NCI-H510A (cell line): ENCODE measurements at regions not wholly inside any gene's neighbourhood (a gene's known extent, or its start where the extent isn't known, plus 50 kb on each side); places are given as distances from the start of the nearest gene placed in this dataset.
A peak's percentile ranks its signal among the peaks of the same experiment; 100 is the strongest.
"Not testable (repeated sequence)": the region's sequence is repeated elsewhere in the genome, so short reads cannot be mapped to it uniquely, and the experiment has no call there.

Experiments
- DNase-seq: peaks from one replicate; lab custom pipeline; 2025; lab: John Stamatoyannopoulos, UW

DNA sequence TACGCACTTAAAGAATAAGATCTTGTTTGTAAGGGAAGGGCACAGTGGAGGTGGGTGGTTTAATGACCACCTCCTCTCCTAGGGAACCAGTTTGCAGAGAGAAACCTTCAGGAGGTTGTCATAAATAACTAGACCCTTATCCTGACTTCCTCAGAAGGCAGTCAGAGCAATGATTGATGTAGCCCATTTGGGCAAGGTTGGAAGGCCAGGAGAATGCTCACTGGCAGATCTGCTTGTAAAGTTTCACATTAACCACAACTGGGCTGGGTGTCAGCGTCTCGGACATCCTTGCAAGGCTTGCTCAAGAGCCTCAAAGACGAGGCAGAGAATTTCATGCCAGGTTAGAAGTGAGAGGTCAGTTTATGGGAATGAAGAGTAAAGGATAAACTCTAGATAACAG lies 87.6 kb upstream of the TRABD2B start:
- DNase-seq = no peak

DNA sequence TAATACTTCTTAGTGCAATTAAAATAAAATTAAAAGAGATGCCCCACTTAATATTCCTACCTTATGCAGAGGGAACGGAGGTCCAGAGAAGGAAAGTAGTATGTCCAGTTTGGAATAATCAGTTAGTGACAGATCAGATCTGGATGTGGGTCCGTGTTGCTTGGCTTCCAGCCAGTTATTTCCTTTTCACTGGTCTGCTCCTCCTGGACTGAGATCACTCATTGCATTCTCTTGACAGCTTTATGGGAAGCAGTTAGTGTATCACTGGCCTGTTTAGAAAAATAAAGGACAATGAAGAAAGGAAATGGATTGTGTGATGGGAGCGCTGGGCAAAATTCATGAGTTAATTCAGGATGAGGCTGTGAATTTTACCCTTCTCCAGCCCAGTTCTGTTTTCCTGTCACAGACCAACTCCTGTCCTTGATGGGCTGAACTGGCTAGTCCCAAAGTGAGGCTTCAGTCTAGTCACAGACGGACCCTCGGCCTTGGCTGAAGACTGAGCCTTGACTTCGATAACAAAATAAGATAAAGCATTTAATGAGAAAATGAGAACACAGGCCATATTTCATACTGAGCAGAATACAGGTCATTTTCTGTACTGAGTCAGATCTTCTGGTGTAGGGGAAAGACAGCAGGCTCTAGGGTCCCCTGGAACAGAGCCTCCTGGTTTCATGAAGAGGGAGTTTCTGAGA lies 85.2 kb upstream of the TRABD2B start:
- DNase-seq = no peak

DNA sequence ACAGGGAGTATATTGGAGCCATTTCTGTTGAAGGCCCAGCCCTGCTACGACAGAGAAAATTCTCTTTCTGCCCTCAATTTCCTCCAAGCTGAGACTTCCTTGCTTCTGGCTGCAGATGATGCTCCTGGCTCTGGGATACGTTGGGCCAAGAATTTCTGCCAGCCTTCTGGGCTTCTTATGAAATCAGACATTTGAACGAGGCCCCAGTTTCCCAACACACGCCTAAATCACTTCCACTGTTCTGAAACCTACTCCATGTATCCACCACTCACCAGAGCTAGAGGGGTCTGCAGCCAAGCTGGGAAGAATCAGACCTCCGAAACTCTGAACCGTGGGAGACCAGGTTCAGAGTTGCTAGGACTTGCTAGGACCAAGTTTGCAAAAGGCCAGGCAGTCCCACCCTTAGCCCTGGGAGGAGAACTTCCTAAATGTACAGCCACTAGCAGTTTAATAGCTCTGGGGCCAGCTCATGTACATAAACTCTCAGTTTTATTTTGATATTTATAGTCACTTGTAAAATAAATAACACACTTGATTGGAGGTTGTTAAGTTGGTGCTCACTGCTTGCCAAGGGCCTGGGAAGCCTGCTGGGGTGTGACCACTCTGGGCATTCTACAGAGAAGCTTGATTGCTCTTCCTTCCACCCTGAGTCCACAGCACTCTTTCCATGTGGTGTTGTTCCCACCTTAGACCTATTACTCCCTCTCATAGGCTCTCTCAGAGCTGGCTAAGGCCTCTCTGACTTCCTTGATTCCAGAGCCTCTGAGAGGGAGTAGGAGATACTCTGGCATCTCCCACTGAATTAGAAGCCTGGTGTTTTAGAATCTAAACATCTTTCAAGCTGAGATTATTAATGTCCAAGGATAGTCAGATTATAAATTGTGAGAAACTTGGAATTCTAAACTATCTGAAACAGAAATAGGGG lies 83.4 kb upstream of the TRABD2B start:
- DNase-seq = no peak

DNA sequence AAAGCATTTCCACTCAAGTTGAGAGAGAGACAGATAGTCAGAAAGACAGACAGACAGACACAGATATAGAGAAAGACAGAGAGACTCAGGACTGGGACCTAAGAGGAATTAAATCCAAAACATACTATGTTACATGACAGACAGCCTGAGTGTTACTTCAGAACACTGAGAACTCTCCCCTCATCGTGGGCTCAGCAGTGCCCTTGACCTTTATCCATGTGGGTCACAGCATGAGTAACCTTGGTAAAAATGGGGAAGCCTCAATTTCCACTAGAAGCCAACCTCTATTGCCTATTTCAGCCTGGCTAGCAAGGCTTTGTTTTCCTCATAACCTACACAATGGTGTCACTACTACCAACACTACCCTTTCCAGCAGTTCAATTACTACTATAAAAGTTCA lies 81.9 kb upstream of the TRABD2B start:
- DNase-seq = no peak

DNA sequence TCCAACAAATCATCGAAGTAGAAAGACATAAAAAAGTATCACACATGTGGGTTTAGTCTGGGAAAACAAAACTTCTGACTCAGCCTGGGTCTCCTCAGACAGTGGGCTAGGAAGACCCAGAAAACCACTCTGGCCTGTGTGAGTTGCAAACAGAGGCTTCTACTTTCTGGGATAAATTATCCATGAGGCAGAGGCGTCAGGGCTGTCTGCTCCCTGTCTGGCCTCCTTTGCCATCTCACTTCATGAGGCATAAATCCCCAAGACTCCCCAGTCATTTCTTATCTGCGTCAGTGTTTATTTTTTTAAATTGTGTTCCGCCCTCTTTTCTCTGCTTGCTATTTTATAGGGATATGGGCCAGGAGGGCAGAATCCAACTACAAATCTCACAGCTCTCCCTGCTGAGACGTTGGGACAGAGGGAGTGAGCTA lies 80.6 kb upstream of the TRABD2B start:
- no peak for DNase-seq

DNA sequence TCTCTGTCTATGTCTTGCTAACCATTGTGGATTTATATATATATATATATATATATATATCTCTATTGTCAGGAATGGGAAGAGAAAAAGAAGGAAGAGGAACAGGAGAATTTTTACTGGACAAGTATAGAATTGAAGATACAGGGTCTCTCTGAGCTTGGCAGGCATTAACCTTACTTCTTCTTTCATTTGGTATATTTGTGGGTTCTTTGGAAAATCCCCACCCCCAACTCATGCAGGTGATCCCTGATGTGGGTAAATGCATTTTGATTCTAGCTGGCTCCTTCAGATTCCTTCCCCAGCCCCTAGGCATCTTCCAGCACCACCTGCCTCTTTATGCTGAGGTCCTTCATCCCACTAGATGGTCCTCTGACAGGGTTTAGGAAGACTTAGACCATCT lies 78.8 kb upstream of the TRABD2B start:
- no peak for DNase-seq

DNA sequence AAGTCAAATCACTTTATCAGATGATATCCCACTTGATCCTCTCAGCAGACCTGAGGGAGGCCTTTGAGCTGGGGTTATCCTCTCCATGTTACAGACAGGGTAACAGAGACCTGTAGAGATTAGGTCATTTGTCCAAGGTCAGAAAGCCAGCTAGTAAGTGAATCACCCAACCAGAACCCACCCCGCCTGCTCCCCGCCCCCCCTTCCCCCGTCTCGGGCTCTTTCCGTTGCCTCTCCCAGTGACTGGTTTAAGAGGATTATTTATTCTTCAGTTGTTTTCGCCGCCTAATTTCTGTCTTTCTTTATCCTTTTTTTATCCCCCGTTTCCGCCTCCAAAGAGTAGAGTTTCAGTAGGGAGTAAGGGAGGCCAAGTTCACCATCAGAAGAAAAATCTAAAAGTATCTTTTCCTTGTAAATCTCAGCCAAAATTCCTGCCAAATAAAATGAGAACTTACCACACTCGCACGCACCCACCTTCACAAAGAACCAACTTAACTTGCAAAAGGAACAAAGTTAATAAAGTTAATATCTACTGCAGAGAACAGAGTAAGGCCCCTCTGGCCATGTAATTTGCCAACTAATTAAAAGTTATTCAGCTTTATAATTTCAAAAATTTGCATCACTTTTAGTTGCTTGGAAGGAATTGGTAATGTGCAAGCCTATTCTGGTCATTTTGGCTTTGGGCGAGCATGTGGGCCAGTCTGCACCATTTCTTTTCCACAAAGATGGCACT lies 76.8 kb upstream of the TRABD2B start:
- no peak for DNase-seq

DNA sequence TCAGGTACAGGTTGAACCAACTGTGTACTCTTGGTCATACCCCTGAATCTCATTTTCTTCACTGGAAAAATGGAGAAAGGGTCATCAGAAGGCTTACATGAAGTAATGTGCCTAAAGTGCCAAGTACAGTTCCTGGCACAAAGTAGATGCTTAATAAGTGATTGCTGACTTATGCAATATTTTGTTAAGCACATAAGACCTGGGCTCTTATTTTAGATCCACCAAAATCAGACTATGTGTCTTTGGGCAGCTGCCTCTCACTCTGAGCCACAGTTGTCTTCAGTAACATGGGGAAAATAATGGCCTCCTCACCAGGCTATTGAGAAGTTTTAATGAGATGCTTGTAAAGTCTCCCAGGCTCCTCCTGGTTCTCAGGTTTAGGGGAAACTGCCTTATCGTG lies 74.3 kb upstream of the TRABD2B start:
- DNase-seq = no peak

DNA sequence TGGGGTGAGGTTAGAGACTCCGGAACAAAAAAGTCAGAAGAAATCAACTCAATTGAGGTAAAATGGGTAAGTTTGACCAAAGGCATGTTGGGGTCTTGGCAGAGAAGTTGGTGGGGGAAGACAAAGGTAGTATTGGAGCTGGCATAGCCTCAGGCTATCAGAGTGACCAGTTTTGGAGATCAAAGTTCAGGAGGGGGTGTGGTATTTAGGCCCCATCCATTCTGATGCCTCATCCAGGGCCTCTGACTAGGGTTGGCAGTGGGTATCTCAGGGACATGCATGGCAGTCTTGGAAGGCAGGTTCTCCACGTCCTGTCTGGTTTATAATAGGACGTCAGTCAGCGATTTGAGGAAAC lies 73.2 kb upstream of the TRABD2B start:
- no peak for DNase-seq

DNA sequence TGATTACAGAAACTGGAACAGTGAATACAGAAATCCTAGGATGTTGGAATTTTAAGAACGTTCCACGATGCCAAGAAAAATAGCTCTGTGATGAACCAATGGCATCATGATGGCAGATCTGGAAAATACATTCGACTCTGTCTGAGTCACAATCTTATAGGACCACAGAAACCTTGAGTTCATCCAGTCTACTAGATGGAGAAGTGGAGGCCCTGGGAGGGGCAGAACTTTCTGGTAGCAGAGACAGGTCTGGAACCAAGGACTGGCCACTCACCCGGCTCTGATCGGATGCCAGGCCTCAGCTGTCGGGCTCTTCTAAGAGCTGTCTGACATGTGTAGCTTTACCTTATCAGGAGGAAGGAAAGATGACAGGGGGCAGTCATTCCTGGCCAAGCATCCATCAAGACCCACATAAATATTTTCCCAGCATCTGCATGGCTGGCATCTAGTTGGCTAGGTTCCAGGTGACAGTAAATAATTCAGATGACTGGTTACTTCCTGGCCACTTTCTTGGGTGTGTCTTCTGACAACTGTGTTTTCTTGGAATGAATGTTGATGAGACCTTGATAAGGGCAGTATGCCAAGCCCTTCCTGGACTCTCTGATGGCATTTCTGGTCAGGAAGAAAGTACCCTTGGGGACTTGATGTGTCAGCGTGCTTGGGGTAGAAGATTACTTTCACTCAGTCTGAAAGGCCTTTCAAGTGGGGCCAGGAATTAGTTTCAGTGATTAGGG lies 72.6 kb upstream of the TRABD2B start:
- no peak for DNase-seq

DNA sequence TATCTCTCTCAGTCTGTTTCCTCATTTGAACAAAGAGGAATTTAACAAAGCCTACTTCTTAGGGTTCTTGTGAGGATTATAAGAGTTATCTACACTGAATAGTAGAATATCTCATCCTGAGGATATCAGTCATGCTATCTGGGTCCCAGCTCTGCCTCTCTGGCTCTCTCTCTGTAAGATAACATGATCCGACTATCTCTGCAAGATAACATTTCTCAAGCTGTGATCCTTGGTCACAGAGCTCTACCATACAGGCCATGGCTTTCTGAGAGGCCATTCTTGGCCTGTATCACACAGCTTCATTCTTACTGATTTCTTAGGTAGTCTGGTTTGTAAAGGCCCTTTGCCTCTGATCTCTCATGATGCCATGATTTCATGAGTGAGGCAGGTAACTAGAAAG lies 71.0 kb upstream of the TRABD2B start:
- DNase-seq = no peak

DNA sequence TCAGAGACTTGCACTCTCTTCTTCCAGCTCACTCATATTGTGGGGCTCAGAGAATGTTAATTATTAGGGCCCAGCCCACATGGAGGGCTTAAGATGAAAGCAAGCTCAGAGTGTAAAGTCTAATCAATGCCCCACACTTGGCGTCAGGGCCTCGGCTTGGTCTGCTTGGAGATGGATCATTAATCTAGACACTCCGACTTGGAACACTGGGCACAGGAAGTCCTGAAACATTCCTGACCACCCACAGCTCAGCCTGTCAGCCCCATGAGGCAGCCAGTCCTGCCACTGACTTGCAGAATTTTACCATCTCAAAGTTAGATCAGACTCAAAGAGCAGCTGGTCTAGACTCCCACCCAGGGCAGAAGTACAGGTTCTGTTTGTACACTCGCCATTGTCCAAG lies 69.8 kb upstream of the TRABD2B start:
- no peak for DNase-seq

DNA sequence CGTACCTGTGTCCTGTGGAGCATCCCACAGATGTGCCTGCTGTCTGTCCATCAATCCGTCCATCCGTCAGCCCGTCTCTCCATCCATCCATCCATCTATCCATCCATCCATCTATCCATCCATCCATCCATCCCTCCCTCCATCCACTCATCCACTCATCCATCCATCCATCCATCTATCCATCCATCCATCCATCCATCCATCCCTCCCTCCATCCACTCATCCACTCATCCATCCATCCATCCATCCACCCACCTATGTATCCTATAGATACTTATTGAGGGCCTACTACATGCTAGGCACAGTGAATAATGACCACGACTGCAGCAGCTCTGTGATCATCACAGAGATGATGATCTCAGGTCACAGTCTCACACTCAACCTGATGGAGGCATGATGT lies 67.5 kb upstream of the TRABD2B start:
- DNase-seq = not testable (repeated sequence)

DNA sequence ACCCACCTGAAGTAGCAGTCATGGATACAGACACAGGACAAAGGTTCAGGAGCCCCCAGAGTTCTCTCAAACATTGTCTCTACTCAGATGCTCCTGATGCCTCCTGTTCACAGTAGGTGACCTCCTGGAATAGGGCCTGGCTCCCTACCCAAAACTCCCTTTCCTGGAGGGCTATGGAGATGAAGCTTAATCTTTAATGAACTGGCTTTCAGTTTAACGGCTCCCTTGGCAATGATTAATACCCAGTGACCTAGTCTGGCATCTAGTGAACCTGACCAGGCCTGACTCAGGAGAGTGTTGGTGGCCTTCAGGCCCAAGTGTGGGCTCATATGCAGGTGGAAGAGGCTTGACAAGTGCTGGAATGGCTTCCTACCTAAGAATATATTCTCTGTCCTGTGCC lies 65.2 kb upstream of the TRABD2B start:
- no peak for DNase-seq

DNA sequence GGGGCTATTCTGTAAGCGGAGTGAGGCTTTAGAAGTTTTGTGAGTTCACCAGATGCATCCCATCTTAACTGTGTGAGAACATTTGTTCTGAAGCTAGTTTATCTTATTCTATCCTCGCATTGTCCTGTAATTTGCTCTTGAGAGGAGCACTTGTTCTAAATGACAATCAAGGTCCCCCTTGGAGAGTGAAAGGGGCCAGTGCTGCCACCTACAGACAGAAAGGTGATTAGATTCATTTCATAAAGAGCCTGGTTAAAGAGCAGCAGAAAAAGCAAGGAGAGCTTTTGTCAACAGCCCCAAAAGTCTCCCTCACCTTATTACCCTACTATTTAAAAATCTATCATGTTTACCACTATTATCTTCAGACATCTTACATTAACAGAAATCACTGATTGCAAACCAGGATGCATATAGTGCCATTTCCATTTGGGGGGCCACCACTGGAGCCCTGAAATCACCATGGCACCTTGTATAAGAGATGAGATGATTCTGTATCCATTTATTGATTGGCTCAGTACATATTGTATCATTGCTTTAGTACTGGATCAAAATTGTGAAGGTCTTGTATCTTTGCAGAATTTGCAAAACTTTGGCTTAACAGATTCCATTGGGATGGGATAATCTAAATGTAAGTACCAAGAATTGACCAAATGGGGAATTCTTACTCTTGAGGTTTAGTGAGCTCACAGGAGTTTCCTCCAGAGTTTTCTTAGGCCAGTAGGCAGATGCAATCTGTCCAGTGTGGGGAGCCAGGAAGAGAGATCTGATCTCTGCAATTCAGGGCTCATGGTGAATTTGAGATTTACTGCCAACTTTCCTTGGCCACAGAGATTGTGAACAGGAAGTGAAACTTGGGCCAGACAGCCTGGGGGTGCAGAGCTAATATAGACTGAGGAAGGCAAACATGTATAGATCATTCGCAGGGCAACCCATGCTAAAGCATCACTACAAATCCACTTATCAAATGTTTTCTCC lies 64.3 kb upstream of the TRABD2B start:
- DNase-seq = peak; percentile 14

DNA sequence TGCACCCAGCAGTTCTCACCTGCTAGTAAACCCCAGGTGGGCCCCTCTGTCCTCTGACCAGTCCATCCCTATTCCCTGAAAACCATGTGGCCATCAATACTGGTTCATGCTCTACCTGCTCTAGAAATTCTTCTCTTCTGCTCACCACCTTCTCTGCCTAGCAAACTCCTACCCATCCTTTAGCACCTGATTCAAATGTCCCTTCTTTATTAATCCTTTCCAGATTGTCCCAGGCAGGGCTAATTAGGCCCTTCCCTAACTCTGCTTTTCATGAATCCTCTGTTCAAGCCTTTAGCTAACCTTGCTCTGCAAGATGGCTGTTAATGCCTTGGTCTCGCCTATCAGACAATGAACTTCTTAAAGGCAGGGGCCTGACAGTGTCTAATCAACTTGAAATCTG lies 62.1 kb upstream of the TRABD2B start:
- no peak for DNase-seq

DNA sequence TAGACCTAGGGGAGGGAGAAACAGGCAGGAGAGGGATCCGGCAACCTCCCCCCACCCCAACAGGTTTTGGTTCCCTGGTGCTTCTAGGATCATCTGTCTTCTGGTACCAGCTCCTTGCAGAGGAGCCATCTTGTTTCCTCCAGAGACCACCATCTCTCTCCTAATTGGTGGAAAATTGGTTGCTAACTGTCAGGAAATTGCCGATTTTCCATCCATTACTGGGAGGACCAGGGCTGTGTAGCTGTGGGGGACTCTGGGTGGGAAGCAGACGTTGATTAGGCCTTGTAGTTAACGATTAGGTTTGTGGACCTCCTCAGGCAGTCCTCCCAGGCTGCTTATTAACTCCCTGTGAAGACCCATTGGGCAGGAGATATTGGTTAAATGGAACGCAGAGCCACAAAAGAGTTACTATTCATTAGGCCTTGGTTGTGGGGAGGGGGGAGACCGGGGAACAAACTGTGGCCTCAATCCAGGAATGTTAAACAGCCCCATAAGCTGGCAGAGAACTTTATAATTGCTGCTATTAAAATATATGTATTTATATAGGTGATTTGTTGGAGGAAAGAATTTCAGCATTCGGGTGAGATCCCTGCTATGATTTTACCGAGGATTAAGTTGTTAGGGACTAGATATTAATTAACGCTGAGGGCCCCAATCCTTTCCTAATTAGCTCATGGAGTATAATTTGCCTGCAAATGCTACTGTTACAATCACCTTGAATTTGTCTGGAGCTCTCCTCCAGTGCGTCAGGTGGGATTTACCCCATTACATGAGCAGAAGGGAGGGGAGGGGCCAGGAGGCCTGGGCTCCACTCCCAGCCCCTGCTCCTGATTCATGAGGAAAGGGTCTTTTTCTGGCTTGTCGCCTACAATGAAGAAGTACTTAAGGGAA lies 61.2 kb upstream of the TRABD2B start:
- no peak for DNase-seq

DNA sequence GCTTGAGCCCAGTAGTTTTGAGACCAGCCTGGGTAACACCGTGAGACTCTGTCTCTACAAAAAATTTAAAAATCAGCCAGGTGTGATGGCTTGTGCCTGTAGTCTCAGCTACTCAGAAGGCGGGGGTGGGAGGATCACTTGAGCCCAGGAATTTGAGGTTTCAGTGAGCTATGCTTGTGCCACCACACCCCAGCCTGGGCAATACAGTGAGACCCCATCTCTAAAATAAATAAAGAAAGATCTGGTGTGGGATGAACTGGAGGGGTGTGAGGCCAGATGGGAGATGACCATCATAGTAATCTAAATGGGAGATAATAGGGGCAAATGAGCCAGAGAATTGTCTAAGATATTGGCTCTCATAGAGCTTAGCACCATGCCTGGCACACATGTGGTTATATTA lies 60.1 kb upstream of the TRABD2B start:
- DNase-seq = no peak

DNA sequence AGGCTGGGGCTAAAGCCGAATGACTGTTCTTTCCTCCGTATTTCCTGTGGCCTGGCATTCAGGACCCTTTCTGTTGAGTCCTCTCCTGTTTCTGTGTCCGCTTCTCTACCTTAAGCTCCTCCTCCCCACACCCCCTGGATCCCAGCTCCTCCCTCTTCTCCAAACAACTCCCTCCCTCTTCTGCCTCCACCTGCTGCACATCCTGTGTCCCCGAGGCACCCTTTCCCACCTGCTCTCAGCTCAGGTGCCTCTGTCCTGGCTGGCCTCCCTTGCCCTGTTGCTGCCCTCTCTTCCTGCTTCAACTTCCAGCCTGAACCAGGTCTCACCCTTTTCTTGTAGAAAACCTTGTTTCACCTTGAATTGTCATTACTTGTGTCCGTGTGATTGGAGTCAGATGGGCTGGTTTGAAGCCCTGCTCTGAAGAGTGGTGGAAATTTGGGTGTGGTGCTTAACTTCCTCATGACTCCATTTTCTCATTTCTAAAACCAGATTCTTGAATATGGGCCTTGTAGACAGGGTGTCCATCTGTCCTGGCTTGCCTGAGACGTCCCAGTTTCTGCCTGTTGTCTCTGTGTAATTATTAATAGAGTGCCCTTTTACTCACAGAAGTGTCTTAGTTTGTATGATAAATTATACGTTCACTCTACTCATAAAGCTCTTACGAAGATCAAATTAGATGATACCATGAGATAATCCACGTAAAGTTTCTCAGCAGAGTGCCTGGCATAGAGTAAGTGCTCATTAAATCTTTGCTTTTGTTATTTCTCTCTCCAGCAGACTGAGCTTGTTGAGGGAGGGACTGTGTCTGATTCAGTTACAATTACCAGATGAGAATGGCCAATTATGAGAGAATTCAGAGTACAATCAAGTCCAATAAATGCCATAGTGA lies 58.9 kb upstream of the TRABD2B start:
- DNase-seq = peak; percentile 51
